GM18499 (cell line): ENCODE measurements at regions not wholly inside any gene's neighbourhood (a gene's known extent, or its start where the extent isn't known, plus 50 kb on each side); places are given as distances from the start of the nearest gene placed in this dataset.
A peak's percentile ranks its signal among the peaks of the same experiment; 100 is the strongest.
"Not testable (repeated sequence)": the region's sequence is repeated elsewhere in the genome, so short reads cannot be mapped to it uniquely, and the experiment has no call there.

Source experiments
- ATAC-seq: cut with Tn5 transposase; IDR thresholded peaks from one replicate; pipeline ENCODE4 v1.9.1; 2021; ENCODE audit warnings: moderate number of reproducible peaks; ENCODE audit not compliant: insufficient read depth, unreplicated experiment

DNA sequence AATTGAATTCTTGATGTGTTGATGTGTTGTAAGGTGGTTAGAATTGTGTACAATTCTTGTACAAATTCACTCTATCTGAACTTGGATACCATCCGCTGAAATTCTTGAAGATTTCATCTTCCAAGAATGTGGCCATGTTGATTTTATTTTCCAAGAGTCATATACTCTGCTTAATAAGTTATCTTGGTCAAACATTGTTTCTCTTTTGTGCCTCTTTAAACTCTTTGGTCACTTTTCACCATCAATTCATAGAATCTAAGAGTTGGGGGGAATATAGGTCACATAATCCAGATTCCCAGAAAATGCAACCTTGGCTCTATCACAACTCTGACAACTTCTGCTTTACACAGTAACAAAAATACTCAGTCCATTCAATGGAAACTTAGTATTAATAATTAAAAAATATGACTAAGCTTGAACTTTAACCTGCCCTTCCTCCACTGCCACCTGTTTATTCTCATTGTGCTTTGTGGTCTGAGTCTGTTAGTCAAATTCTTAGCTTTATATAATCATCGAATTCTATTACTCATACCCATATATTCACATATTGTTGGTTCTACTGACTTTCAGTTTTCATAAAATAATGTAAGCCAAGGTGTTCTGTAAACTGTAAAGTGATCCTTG lies 373.2 kb downstream of the LMO7 start:
- no peak for ATAC-seq

DNA sequence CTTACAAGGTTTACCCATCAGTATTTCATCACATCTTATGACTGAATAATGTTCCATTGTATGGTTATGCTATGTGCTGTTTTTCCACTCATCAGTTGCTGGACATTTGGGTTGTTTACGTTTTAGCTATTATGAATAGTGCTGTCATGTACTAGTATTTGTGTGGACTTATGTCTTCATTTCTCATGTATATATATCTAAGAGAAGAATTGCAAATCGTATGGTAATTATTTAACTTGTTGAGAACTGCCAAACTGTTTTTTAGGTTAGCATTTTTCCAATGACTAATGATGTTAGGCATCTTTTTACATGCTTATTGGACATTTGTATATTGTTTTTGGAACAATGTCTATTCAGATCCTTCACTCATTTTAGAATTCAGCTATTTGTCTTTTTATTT lies 368.3 kb downstream of the LMO7 start:
- ATAC-seq, result no peak

DNA sequence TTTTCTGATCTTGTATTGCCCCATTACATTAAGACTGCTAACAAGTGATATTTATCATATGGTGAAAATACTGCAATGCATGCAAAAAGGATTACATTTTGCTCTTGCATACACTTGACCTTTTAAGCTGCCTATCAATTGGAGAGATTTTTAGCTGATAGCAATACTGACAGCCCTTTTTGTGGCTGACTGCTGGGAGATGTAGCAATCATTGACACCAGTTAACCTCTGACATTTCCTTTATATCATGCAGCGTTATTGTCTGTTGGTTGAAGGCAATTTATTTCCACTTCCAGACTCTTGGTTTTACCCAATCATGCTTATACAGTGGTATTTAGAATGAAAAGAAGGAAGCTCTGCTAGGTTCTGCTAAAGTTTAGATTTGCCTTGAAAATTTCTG lies 364.0 kb downstream of the LMO7 start:
- ATAC-seq, result no peak

DNA sequence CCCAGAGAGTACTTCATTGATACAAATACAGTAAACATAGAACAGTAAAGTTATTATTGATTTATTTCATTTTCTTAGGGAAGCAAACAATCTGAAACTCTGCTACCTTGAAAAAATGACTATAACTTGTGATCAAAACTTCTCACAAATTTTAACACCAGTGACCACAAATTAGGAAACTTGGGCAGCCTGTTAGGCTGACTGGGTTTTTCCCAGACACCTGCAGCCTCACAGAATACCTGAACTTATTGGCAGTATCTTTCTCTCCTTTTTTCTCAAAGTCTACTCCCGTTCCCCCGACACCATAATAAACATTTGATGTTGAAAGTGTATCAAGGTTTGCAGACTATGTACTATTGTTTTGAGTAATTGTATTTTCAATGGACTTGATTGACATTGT lies 360.5 kb downstream of the LMO7 start:
- no peak for ATAC-seq

DNA sequence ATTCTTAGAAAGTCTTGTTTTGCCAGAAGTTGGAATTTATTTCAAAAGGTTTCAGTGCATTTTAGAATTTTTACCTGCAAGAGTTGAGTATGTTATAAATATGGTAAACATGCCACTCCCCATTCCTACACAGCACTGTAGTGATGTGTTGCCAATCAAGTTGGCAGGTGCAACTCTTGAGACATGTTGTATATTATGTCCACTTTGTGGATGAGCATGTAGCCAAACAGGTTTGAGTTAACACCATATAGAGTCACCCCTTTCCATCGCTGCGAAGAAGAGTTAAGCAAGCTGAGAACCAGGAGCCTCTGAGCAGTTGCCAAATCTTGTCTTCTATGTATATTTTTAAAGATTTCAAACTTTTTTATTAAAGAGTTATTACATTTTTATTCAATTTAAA lies 359.8 kb downstream of the LMO7 start:
- ATAC-seq, result no peak

DNA sequence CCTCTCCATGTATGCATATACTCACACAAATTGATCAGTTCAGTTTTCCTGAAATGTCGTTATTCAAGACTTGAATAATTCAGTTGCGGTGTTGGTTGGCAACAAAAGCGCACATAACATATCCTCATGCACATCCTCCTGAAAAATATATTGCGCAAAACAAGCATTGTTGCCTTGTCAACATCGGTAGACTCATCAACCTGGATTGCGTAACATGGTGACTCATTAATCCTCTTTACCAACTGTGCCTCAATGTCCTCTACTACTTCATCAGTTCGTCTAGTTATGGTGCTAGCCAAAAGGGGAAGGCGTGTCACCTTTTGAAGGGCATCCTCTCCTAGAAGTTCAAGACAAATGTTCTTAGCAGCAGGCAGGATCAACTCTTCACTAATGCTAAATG lies 357.7 kb downstream of the LMO7 start:
- no peak for ATAC-seq

DNA sequence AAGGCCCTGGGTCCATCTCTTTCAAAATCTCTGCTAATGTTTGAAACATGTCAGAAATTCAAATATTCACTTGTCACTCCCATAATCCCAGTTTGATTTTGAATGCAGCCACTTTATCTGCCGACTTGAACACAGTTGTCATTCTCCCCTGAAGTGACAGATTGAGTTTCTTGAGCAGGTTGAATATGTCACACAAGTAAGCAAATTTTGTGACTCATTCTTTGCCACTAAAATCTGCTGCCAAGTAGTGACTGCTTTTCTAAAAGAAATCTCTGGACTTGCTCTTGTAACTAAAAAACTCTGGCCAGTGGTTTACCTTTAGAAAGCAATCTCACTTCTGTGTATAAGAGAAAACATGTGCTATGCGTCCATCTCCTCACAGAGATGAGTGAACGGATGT lies 357.1 kb downstream of the LMO7 start:
- ATAC-seq, result no peak

DNA sequence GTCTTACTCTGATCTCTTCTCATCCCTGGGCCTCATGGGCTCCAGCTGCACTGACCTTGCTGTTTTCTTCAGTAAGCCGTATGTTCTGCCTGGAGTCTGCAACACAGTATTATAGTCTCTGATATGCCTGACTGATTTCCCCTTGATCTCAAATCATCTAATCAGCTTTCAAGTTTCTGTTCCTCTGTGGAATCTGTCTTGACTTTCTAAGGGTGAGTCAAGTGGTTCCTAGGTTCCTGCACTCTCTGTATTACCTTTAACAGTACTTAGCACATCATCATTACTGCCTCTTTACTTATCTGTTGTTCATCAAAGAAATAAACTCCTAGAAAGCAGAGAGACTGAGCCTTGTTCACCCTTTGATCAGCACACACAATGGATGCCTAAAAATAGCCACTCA lies 350.7 kb downstream of the LMO7 start:
- peak; percentile 97 for ATAC-seq

DNA sequence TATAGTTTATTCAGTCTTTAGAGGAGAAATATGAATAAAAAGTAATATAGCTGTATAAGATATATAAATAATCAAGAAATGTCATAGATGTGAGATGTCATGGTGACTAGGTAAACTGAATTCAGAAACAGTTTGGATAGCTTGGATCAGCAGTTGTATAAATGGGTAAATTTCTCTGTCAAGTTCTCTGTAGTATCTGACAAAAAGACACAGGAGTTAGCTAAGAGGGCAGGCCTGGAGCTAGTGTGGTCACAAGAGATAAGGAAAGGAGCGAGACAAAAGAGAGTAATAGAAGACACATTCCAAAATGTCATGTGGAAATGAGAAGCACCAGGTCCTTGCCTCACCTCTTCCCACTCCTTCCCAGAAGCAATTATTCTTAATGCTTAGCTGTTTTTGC lies 349.0 kb downstream of the LMO7 start:
- no peak for ATAC-seq

DNA sequence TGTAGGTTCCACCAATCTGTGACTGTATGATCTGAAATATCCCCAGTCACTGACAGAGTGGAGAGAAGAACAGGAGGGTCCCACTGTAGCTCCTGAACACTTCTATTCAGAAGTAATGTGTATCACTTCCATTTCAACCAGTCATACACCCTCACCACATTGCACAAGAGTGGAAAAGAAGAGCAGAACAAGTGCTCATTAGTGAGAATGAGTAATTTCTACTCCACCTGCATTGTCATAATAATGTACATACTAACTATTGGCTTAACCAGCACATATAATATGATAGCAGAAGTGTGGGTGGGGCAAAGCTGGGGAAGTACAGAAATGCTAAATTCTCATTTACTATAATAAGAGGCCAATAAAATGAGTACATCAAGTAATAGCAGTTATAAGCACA lies 342.7 kb downstream of the LMO7 start:
- no peak for ATAC-seq

DNA sequence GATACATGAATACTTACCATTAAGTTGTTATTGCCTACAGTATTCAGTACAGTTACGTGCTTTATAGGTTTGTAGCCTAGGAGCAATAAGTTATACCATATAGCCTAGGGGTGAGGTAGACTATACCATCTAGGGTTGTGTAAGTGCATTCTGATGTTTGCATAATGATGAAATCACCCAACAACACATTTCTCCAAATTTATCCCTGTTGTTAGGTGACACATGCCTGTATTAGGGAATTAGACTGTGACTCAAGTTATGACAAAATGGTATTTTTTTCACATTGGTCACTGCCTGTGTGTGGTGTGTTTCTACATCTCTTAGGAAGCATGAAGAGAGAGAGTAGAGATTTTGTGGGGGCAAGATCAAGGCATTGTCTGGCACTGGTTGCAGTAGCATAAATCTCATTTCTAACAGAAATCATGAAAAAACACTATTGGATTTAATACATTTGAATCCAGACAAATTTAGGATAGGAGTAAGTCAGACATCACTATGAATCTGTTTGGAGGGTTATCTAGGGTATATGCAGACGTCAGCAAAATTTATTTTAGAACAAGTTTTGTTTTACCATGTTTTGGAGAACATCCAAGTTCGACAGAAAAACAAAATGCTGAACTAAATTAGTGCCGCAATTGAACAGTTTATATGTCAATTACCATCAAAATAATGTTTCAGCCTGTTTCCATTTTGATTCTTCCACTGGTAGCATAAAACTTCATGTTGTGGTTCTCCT lies 332.1 kb downstream of the LMO7 start:
- ATAC-seq, result no peak

DNA sequence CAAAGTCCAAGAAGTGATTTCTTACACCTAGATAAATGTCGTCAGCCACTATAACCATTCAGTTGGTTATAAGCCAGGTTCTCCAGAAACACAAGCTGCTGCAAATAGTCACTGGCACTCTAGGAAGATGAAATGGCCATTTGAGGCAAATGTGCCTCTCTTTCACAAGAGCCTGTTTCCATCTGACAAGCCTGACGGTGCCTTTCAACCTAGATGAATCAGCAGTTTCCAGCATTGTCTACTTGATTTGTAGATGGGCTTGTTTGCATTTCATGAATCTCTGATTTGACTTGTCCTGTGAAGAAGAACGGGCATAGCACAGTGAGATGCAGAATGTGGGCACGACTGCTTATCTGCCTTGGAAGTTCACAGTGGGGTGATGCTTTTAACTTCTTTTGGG lies 327.2 kb downstream of the LMO7 start:
- ATAC-seq, result no peak

DNA sequence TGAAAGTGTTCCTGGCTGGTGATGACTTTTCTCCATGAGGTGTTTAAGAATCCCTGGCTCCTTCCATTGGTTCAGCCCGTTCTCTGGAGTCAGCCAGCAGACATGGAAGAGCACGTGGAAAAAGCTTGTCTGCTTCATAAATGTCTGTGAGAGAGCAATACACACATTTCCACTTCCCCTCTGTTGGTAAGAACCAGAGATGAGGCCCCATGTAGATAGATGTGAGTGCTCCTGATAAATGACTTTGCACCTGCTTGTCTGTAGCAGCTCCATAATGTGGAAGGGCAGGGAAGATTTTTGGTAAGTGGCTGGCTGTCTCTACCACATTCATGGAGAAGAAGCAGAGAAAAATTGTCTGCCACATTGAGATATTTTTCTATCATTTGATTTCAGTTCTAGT lies 325.8 kb downstream of the LMO7 start:
- no peak for ATAC-seq

DNA sequence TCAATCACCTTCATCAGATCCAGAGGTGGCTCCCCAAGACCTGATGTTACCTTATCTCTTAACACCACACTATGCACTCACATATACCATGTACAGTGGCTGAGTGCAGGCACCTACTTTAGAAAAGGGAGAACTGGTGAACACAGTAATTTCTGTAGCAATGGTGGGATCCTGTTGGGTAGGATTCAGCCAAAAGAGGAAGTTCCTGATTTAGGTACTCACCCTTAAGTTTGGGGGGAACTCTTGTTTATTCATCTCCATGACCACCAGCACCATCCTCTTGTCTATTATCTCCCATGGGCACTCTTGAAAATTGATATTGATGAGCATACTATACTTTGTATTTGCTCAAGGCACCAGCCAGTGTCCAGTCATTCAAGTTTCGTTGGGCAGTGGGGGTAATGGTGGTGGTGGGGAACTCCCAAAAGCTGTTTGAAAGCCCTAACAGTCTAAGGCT lies 324.4 kb downstream of the LMO7 start:
- ATAC-seq, result peak; percentile 95

DNA sequence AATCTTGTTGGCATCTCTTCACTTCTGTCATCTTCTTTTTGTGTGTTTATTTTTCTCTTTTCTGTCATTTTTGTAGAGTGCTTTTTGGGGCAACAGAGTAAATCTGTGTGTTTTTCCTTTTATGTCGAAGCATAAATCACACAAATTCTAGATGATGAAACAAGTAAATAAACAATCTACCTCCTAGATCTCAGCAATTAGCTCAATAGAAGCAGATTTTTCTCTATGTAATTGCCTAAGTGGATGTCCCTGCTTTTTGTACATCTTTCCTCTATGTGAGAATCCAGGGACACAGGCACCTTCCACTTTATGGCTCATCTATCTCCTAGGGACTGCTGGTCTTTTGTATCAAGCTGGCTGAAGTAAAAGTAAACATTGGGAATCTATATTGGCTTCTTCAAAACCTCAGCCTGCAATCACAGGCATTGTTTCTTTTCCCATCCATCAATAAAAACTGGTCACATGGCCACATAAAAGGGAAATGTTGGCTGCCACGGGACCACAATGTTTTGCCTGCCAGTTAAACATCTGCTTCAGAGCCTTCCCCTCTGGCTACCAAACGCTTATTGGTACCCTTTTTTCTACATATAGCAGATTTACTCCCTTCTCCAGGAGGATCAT lies 323.8 kb downstream of the LMO7 start:
- no peak for ATAC-seq

DNA sequence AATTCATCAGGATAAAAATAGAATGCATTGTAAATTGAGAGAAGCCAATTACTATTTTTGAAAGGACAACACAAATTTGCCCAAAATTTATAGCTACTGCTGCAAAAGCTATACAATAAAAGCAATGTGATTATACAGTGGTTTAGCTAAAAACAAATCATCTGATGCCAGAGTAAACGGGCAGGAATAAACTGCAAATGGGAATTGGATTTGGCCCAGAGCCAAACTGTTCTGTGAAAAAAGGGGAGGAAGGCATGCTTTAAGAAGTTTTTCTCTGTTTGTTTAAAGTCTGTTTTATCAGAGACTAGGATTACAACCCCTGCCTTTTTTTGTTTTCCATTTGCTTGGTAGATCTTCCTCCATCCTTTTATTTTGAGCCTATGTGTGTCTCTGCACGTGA lies 317.5 kb downstream of the LMO7 start:
- ATAC-seq, result not testable (repeated sequence)

DNA sequence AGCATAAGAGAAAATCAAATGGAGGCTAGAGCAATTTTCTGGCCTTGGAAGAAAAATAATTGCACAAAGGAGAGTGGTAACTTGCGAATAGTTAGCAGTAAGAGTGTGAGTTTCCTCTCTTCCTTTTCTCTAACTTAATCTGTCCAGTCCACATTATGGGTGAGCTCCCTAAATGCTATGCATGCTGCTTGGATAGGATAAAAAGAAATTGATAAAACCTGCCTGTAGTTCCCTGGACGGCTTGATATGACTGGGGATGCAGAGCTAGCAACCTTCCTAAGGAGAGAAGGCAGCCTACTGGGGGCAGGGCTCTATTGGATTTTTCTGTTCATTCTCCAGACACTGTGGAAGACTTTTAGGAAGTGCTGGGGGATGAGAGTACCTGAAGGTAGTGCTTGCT lies 311.3 kb downstream of the LMO7 start:
- ATAC-seq, result no peak

DNA sequence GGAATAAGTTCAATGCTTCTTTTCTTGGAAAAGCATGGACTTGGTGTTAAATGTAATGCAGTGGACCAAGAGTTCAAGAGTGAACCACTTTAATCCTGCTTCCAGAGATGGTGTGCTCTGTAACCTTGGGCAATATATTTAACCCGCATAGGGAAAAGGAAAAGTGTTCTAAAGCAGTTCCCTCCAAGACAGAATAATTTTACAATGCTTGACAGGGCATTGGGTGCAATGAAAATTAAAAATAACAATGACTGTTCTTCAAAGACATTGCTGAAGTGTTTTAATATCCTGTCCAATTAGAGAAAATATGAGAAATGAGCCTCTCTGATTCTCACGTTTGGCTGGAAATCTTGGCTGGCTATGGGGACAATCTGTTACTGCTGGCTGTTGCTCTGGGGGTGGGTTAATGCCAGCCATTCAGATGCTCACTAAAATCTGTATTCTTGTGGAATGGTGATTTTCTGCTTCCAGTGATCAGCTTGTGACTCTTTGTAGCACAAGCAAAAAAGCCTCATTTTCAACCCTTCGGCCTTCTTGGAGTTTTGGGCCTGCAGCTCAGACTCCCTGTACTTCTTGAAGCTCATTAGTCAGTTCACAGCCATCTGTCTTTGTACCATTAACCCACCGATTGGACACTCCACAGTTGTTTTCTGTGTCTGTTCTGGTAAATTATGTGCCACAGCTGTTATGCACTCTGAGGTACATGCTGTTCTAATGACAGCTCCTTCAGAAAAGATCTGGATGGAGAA lies 310.6 kb downstream of the LMO7 start:
- no peak for ATAC-seq

DNA sequence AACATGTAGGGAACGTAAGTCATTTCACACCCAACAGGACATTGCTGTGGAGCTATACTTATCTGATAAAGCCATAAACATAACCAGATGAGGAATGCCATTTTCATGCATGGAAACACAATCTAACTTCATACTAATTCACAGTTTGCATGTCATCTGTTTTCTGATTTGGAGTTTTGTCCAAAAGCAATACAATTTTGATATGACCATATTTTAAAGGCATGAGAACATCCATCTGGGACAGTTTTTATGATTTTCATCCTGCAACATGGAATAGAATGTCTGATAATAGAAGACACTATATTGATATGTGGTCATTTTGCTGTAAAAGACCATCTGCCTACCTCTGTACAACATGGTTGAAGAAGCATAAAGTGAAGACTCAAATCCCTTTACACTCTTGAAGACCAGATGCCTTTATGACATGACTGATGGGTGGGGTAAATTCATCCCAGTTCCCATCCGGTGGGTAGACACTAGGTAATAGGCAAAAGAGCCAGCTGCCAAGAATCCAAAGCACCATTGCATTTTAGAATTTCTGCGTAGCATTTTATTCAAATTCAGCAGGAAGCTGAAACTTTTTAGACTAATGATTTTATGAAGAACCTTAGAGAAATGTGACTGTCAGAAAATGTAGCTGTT lies 309.8 kb downstream of the LMO7 start:
- ATAC-seq, result no peak

DNA sequence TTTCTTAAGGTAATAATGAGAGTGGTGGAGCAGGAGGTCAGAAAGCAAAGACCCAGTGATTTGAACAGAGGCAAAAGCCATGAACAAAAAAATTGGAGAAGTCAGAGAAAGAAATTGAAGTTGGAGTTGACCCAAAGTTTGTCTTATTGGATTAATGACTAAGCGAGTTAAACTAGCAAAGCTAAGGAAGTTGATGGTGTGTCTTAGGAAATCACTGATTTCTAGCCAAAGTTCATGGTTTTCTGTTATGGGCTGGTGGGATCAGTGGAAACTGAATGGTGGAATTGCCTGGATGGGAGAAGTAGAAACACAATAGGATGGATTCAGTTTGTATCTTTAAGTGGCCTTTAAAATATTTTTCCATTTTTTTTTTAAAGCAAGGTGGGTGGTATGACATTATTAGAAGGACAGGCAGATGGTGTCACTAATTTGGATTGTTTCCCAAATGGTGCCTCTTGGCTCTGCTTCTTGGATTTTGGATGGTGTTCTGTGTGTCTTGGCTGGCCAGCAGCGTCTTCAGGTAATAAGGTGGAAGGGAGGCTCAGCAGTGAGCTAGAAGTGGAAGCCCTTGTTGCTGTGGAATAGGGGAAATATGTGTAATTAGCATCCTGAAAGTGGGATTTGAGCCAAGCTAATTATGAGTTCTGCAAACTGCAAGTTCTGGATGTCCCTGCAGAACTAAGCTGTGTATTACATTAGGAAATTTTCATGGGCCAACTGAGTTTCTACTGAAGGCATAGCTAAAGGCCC lies 302.9 kb downstream of the LMO7 start:
- no peak for ATAC-seq
